Pulmonary artery endothelial cell (primary cell): ENCODE measurements at regions not wholly inside any gene's neighbourhood (a gene's known extent, or its start where the extent isn't known, plus 50 kb on each side); places are given as distances from the start of the nearest gene placed in this dataset.
A peak's percentile ranks its signal among the peaks of the same experiment; 100 is the strongest.
"Not testable (repeated sequence)": the region's sequence is repeated elsewhere in the genome, so short reads cannot be mapped to it uniquely, and the experiment has no call there.

Experiments
- DNase-seq: peaks from one replicate; pipeline ENCODE4 v3.0.0-alpha.2; 2011; ENCODE audit warnings: low read depth, low spot score

GRCh38 chr2:234861841-234862735 lies 89.7 kb upstream of the SH3BP4 start:
- DNase-seq = no peak

- DNase-seq = not testable (repeated sequence)
Observed at GRCh38 chr2:234859330-234859872, 92.4 kb upstream of the SH3BP4 start.

GRCh38 chr2:234858790-234859329 lies 93.0 kb upstream of the SH3BP4 start:
- DNase-seq = no peak

- no peak for DNase-seq
Observed at GRCh38 chr2:234858145-234858544, 93.7 kb upstream of the SH3BP4 start.

GRCh38 chr2:234853729-234854128 lies 98.1 kb upstream of the SH3BP4 start:
- DNase-seq = no peak

- no peak for DNase-seq
Observed at GRCh38 chr2:234852941-234853340, 98.9 kb upstream of the SH3BP4 start.

GRCh38 chr2:234852035-234852434 lies 99.8 kb upstream of the SH3BP4 start:
- no peak for DNase-seq

- no peak for DNase-seq
Observed at GRCh38 chr2:234851451-234851850, 100.4 kb upstream of the SH3BP4 start.

- DNase-seq = no peak
Observed at GRCh38 chr2:234850818-234851217, 101.0 kb upstream of the SH3BP4 start.

GRCh38 chr2:234849678-234850077 lies 102.1 kb upstream of the SH3BP4 start:
- DNase-seq = no peak

- DNase-seq = no peak
Observed at GRCh38 chr2:234848578-234848977, 103.2 kb upstream of the SH3BP4 start.

GRCh38 chr2:234847639-234848038 lies 104.2 kb upstream of the SH3BP4 start:
- DNase-seq = no peak

- DNase-seq = no peak
Observed at GRCh38 chr2:234847364-234847635, 104.5 kb upstream of the SH3BP4 start.

- no peak for DNase-seq
Observed at GRCh38 chr2:234846599-234847363, 105.0 kb upstream of the SH3BP4 start.

- no peak for DNase-seq
Observed at GRCh38 chr2:234845602-234846590, 105.9 kb upstream of the SH3BP4 start.

GRCh38 chr2:234843411-234843810 lies 108.4 kb upstream of the SH3BP4 start:
- no peak for DNase-seq

GRCh38 chr2:234842753-234843152 lies 109.1 kb upstream of the SH3BP4 start:
- DNase-seq = no peak

- no peak for DNase-seq
Observed at GRCh38 chr2:234841321-234842015, 110.3 kb upstream of the SH3BP4 start.

GRCh38 chr2:234840336-234840735 lies 111.5 kb upstream of the SH3BP4 start:
- DNase-seq = peak; percentile 87

GRCh38 chr2:234839285-234839684 lies 112.5 kb upstream of the SH3BP4 start:
- no peak for DNase-seq
